DOHH2 (cell line): ENCODE measurements at regions not wholly inside any gene's neighbourhood (a gene's known extent, or its start where the extent isn't known, plus 50 kb on each side); places are given as distances from the start of the nearest gene placed in this dataset.

ENCODE experiments used
- H3F3A ChIP-seq: fragments of 200-600 bp; sonication (generic), shearing (Covaris generic); 2 replicates; pipeline ENCODE4 v1.6.0; 2016; ENCODE audit warnings: antibody characterized with exemption, mild to moderate bottlenecking; ENCODE audit not compliant: control insufficient read depth, insufficient read depth
- H3K27ac ChIP-seq: fragments of 200-600 bp; sonication (generic); 2 replicates; pipeline ENCODE4 v1.5.1; 2014; ENCODE audit warnings: low read depth, mild to moderate bottlenecking, low read length, moderate library complexity
- H3K27me3 ChIP-seq: fragments of 200-600 bp; sonication (generic); 2 replicates; pipeline ENCODE4 v1.6.1; 2014; ENCODE audit warnings: mild to moderate bottlenecking, low read length, mixed read lengths; ENCODE audit not compliant: control insufficient read depth
- H3K36me3 ChIP-seq: fragments of 200-600 bp; sonication (generic); 2 replicates; pipeline ENCODE4 v1.6.1; 2014; ENCODE audit warnings: mild to moderate bottlenecking, low read length, moderate library complexity, mixed read lengths; ENCODE audit not compliant: control insufficient read depth
- H3K4me1 ChIP-seq: fragments of 200-600 bp; sonication (generic); 2 replicates; pipeline ENCODE4 v1.6.1; 2014; ENCODE audit warnings: mild to moderate bottlenecking, low read length, mixed read lengths; ENCODE audit not compliant: control insufficient read depth
- H3K4me2 ChIP-seq: fragments of 200-600 bp; sonication (generic); 2 replicates; pipeline ENCODE4 v1.6.0; 2014; ENCODE audit warnings: mild to moderate bottlenecking, low read length, moderate library complexity
- H3K4me3 ChIP-seq: fragments of 200-600 bp; sonication (generic); 2 replicates; pipeline ENCODE4 v1.5.1; 2014; ENCODE audit warnings: mild to moderate bottlenecking, low read length, mixed read lengths
- H3K79me2 ChIP-seq: fragments of 200-600 bp; sonication (generic); 2 replicates; pipeline ENCODE4 v1.6.1; 2014; ENCODE audit warnings: mild to moderate bottlenecking, low read length, mixed read lengths; ENCODE audit not compliant: control insufficient read depth
- H3K9me2 ChIP-seq: fragments of 200-600 bp; sonication (generic); replicated peaks from 2 replicates; pipeline ENCODE4 v1.6.1; 2014; ENCODE audit warnings: mild to moderate bottlenecking, low read length, mixed read lengths; ENCODE audit not compliant: control insufficient read depth
- H3K9me3 ChIP-seq: fragments of 200-600 bp; sonication (generic); 2 replicates; pipeline ENCODE4 v1.6.1; 2014; ENCODE audit warnings: antibody characterized with exemption, low read length, mixed read lengths; ENCODE audit not compliant: control insufficient read depth, insufficient read depth
- H4K20me1 ChIP-seq: fragments of 200-600 bp; sonication (generic); 2 replicates; pipeline ENCODE4 v1.6.0; 2014; ENCODE audit warnings: low read depth, mild to moderate bottlenecking, antibody characterized with exemption, low read length, moderate library complexity; ENCODE audit not compliant: control insufficient read depth, insufficient read depth
- CTCF ChIP-seq: fragments of 200-600 bp; sonication (generic); IDR thresholded peaks from one replicate; pipeline ENCODE4 v1.5.1; 2014; ENCODE audit warnings: antibody characterized with exemption, mild to moderate bottlenecking, low read depth, low read length; ENCODE audit not compliant: poor library complexity, severe bottlenecking
- EZH2phosphoT487 ChIP-seq: fragments of 200-600 bp; sonication (generic); IDR thresholded peaks from 2 replicates; pipeline ENCODE4 v1.6.1; 2017; ENCODE audit warnings: borderline replicate concordance, mild to moderate bottlenecking, antibody characterized with exemption, low read length, moderate library complexity, mixed read lengths

DNA sequence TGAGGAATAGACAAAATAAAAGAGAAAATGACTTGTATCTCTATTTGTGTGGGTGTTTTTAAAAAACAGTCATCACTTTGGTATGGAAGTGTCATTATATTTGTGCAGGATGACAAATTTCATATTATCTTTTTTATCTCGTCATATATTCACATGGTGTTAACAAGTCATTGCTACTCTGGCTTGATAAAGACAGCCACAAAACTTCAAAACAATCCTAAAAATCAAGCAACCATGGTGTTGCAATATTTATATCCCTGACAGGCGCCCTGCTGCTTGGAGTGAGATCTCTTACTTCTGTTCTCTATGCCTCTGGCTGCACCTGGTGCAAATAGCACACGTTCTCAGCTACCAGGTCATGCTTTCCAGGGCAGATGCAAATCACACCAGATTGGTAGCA lies 278.0 kb upstream of the EPHA4 start:
- H3K4me1 ChIP-seq, result no peaks in the 10 kb centered on the region
- H3F3A ChIP-seq, result no peaks in the 10 kb centered on the region
- H4K20me1 ChIP-seq, result no peaks in the 10 kb centered on the region
- H3K9me2 ChIP-seq, result no peaks in the 10 kb centered on the region
- no peaks in the 10 kb centered on the region for H3K27me3 ChIP-seq
- TF ChIP-seq EZH2phosphoT487 (no peak), CTCF (no peak)
- no peaks in the 10 kb centered on the region for H3K36me3 ChIP-seq
- no peaks in the 10 kb centered on the region for H3K79me2 ChIP-seq
- no peak overlapping the region for H3K4me3 ChIP-seq
- H3K9me3 ChIP-seq, result no peaks in the 10 kb centered on the region; the same call in 1 of the 2 replicates
- no peak overlapping the region for H3K4me2 ChIP-seq
- H3K27ac ChIP-seq, result no peak overlapping the region

DNA sequence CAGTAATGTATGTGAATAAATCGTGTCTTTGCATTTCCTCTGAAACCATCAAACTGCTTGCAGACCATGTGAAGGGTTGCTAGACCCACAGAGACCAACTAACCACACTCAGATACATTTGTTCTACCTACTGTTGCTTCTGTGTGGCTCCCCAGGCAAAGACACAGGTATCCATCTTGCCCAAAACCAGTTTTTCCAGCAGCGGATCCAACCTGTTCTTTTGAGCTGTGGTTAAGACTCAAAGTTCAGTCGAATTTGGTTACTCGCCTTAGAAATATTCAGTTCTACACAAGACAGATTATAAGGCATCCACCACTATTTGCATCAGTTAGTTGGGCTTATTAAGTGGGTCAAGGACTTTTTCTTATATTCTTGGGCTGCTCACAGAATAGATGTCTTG lies 276.2 kb upstream of the EPHA4 start:
- no peaks in the 10 kb centered on the region for H3K27me3 ChIP-seq
- H3K9me3 ChIP-seq, result no peaks in the 10 kb centered on the region
- H3K4me3 ChIP-seq, result no peak overlapping the region
- H3K4me2 ChIP-seq, result no peak overlapping the region
- H3K4me1 ChIP-seq, result no peaks in the 10 kb centered on the region
- no peaks in the 10 kb centered on the region for H3K79me2 ChIP-seq
- no peaks in the 10 kb centered on the region for H3K9me2 ChIP-seq
- H3K27ac ChIP-seq, result no peak overlapping the region
- no peaks in the 10 kb centered on the region for H3F3A ChIP-seq
- TF ChIP-seq EZH2phosphoT487 (no peak), CTCF (no peak)
- H4K20me1 ChIP-seq, result no peaks in the 10 kb centered on the region
- H3K36me3 ChIP-seq, result no peaks in the 10 kb centered on the region

DNA sequence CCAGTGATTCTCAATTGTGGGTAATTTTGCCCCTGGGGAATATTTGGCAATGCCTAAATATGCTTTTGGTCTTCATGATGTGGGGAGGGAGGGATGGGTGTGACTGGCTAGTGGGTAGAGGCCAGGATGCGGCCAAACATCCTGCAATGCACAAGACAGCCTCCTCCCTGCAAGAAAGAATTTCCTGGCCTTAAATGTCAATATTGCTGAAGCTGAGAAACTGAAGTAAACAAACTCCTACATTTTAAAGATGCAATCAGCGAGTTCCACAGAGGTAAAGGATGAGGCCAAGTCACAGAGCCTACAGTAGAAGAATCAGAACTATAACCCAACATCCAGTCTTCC lies 272.9 kb upstream of the EPHA4 start:
- H3K79me2 ChIP-seq, result no peaks in the 10 kb centered on the region
- no peak overlapping the region for H3K4me3 ChIP-seq
- no peak for TF ChIP-seq EZH2phosphoT487
- TF ChIP-seq CTCF, result no peak
- no peak overlapping the region for H3K4me2 ChIP-seq
- no peaks in the 10 kb centered on the region for H3K9me3 ChIP-seq
- H4K20me1 ChIP-seq, result no peaks in the 10 kb centered on the region
- no peaks in the 10 kb centered on the region for H3F3A ChIP-seq
- no peaks in the 10 kb centered on the region for H3K36me3 ChIP-seq
- no peaks in the 10 kb centered on the region for H3K4me1 ChIP-seq
- no peaks in the 10 kb centered on the region for H3K27me3 ChIP-seq
- no peak overlapping the region for H3K27ac ChIP-seq
- H3K9me2 ChIP-seq, result no peaks in the 10 kb centered on the region
